ENCODE measurements at regions not wholly inside any gene's neighbourhood (a gene's known extent, or its start where the extent isn't known, plus 50 kb on each side); places are given as distances from the start of the nearest gene placed in this dataset.

GRCh38 chr4:120319046-120319767 is 252.6 kb upstream of the MAD2L1 start:
- no peaks in the 10 kb centered on the region for H3K9me3 ChIP-seq
- no peaks in the 10 kb centered on the region for H3K27me3 ChIP-seq
- DNase-seq (ENCODE audit: low spot score) = no peak
- no peaks in the 10 kb centered on the region for H3K4me1 ChIP-seq
- no peak for TF ChIP-seq CTCF (IDR thresholded peaks at IDR 0.05)
- H3K36me3 ChIP-seq = no peaks in the 10 kb centered on the region
- no peak overlapping the region for H3K4me3 ChIP-seq
- H3K27ac ChIP-seq = no peak overlapping the region

GRCh38 chr4:120318196-120318846 is 251.7 kb upstream of the MAD2L1 start:
- H3K36me3 ChIP-seq = no peaks in the 10 kb centered on the region
- H3K27me3 ChIP-seq = no peaks in the 10 kb centered on the region
- no peaks in the 10 kb centered on the region for H3K4me1 ChIP-seq
- TF ChIP-seq CTCF (IDR thresholded peaks at IDR 0.05) = no peak
- DNase-seq (ENCODE audit: low spot score) = no peak
- H3K4me3 ChIP-seq = no peak overlapping the region
- no peaks in the 10 kb centered on the region for H3K9me3 ChIP-seq
- no peak overlapping the region for H3K27ac ChIP-seq

DNA sequence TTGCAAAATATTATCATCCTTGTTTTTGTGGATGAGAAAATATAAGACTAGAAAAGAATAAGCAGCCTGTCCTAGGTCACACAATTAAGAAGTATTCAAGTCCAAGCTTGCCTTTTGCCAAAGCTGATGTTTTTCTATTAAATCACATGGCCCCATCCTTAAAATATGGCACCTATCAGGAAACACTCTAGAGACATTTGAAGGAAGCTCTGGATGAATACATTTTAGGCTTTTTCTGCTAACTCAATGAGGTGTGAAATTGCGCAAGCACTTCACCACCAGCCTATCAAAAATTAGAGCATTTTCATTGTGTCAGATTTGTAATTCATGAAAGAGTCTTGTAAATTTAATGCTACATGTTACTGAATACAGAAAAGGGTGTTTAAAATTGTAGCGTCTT is 251.1 kb upstream of the MAD2L1 start:
- H3K27ac ChIP-seq = no peak overlapping the region
- H3K27me3 ChIP-seq = no peaks in the 10 kb centered on the region
- no peaks in the 10 kb centered on the region for H3K4me1 ChIP-seq
- no peak for DNase-seq (ENCODE audit: low spot score)
- no peaks in the 10 kb centered on the region for H3K9me3 ChIP-seq
- no peak for TF ChIP-seq CTCF (IDR thresholded peaks at IDR 0.05)
- H3K36me3 ChIP-seq = no peaks in the 10 kb centered on the region
- no peak overlapping the region for H3K4me3 ChIP-seq

DNA sequence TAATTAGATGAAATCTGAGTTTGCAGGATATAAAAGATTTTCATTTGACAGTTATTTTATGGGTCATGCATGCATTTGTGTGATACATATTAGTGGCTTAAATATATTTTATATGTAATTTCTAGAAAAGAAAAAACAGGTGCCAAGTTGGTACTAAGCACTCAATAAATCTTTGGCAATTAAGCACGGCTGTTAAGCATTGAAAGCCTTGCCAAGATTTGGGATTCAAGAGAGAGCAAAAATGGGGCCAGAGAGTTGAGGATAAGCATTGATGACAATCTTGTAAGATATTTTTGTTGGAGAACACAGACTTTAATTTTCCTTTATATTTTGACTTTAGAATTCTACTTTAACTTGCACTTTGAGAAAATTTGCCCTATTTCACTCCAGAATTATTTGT is 249.8 kb upstream of the MAD2L1 start:
- H3K9me3 ChIP-seq = no peaks in the 10 kb centered on the region
- H3K27me3 ChIP-seq = no peaks in the 10 kb centered on the region
- no peak overlapping the region for H3K4me3 ChIP-seq
- no peak for DNase-seq (ENCODE audit: low spot score)
- H3K36me3 ChIP-seq = no peaks in the 10 kb centered on the region
- H3K27ac ChIP-seq = no peak overlapping the region
- no peaks in the 10 kb centered on the region for H3K4me1 ChIP-seq
- TF ChIP-seq CTCF (IDR thresholded peaks at IDR 0.05) = no peak

- H3K4me3 ChIP-seq = no peak overlapping the region
- H3K4me1 ChIP-seq = no peaks in the 10 kb centered on the region
- no peak for DNase-seq (ENCODE audit: low spot score)
- H3K27ac ChIP-seq = no peak overlapping the region
- no peaks in the 10 kb centered on the region for H3K9me3 ChIP-seq
- H3K36me3 ChIP-seq = no peaks in the 10 kb centered on the region
- no peak for TF ChIP-seq CTCF (IDR thresholded peaks at IDR 0.05)
- no peaks in the 10 kb centered on the region for H3K27me3 ChIP-seq
Observed at GRCh38 chr4:120314969-120315368, 248.3 kb upstream of the MAD2L1 start.

All from right atrium auricular region (tissue), 2 donors.